HG02973 (cell line): ENCODE measurements at regions not wholly inside any gene's neighbourhood (a gene's known extent, or its start where the extent isn't known, plus 50 kb on each side); places are given as distances from the start of the nearest gene placed in this dataset.
"Not testable (repeated sequence)": the region's sequence is repeated elsewhere in the genome, so short reads cannot be mapped to it uniquely, and the experiment has no call there.

Source experiments
- ATAC-seq: cut with Tn5 transposase; IDR thresholded peaks from one replicate; pipeline ENCODE4 v1.9.1; 2021; ENCODE audit warnings: moderate library complexity; ENCODE audit not compliant: unreplicated experiment

DNA sequence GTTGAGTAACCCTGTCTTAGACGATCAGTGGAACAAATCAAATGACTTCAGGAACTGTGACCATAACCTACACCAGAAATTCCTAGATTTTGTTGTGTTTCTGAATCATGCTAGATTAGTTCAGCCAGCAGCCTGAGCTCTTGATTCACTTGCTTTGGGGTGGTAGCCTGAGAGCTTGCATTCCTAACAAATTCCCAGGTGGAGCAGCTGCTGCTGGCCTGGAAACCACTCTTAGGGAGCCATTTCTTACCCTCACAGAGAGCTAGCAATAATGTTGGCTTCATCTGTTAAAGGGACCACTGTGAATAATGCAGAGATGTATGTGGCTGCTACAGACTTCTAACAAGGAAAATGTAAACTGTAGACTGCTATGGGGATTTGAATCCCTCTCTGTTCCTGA is 388.1 kb upstream of the PRR20A start:
- ATAC-seq = no peak

DNA sequence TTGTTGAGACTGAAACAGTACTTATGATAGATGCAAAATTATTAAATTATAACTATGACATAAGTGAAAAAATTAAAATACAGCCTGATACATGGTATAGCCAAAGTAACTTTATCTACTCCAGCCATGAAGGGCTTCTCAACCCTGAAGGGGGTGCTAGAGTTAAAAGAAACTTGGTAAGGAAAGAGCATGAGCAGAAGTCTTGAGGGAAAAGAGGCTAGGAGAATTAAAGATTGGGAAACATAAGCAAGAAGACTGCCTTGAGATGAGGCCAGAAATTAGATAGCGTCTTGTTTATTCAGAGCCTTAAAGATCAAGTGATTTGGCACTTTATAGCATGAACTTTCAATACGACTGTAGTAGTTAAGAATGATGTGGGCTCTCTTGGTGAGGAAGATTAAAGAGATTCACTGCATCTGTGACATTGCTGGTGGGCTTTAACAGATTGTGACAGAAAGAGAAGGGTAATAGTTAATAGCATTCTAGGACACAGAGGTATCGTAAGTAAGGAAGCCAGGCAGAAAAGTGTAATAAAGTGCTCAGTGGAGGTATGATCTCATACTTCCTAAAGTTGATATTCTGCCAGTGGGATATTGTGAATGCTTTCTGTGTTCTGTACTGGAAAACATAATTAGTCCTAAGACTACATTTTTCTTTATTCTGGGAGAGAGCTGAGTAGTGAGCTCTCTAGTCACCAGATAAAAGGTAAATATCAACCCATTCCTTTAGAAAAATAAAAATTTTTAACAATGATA is 385.4 kb upstream of the PRR20A start:
- ATAC-seq = no peak

DNA sequence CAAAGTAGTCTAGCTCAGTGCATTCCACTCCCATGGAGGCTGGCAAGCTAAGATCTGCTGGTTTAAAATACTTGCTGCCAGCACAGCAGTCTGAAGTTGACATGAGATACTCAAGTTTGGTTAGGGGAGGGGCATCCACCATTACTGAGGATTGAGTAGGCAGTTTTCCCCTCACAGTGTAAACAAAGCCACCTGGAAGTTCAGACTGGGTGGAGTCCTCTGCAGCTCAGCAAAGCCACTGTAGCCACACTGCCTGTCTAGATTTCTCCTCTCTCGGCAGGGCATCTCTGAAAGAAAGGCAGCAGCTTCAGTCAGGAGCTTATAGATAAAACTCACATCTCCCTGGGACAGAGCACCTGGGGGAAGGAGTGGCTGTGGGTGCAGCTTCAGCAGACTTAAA is 377.4 kb upstream of the PRR20A start:
- not testable (repeated sequence) for ATAC-seq

DNA sequence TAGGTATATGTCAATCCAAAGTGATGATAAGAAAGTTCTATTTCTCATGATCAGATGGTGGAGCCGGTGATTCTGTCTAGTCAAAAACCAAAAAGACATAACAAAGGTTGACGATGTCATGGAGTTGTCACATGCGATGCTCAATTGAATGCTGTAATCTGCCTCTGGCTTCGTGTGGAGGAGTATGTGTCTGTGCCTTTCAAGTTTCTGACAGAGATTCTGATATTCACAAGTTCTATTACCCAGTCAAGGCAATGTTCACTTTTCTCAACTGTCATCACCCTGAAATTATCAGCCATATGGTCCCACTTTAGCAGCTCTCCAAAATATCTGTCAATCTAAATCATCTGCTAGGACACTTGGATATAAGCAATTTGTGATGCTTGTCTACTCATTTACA is 367.6 kb upstream of the PRR20A start:
- no peak for ATAC-seq

DNA sequence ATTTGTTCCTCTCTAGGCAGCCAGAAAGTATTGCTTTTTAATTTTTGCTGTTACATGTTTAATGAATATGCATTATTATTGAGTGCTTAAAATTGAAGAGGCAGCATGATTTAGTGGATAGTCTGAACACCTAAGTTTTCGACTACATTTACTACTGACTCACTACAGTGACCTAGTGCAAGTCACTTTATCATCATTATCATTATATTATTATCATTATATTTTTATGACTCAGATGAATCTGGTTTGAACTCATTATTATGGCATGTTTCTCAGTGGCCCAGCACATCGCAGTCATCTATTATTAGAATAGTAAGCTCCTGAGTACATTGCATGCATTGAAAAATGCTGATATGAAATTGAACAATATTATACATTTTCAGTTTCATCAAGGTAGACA is 351.2 kb upstream of the PRR20A start:
- no peak for ATAC-seq

DNA sequence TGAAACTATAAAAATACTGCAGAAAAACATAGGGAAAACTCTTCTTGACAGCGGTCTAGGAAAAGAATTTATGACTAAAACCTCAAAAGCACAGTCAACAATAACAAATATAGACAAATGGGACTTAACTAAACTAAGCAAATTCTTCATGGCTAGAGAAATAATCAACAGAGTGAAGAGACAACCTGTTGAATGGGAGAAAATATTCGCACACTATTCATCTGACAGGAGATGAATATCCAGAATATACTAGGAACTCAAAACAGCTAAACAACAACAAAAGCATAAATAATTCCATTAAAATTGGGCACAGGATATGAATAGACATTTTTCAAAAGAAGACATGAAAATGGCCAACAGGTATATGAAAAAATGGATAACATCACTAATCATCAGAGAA is 303.6 kb upstream of the PRR20A start:
- no peak for ATAC-seq

DNA sequence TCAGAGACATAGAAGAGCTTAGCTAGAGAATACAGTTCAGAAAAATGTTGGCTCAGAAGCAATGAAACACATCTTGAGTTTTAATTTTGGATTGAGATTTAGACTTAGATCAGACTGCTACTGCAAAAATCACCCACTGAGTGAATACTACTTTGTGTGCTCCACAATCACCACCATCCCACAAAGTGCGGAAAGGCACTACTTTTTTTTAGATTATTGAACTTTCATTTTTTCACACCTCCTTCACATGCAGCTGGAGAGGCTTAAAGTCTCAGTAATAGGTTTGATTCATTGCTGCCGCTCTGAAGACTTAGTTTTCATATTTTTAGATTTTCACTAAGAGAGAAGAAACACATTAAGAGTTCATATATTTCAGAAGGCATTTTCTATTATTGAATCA is 289.9 kb upstream of the PRR20A start:
- ATAC-seq = no peak

DNA sequence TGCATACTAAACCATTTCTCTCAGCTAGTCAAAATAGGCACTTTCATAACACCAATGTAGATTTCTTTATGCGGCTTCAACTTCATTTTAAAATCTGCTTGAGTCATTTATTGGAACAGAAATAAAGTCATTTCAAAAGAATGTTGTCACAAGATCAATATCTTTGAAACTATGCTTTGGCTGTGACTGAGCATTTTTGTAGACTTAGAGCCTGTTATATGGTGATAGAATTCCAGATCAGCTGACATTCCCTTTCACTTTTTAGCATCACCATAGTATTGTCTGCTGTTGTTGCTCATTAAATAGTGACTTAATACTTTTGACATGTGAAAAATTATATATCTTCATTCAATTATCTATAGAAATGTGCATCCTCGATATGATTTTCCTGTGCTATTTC is 279.2 kb upstream of the PRR20A start:
- ATAC-seq = no peak

DNA sequence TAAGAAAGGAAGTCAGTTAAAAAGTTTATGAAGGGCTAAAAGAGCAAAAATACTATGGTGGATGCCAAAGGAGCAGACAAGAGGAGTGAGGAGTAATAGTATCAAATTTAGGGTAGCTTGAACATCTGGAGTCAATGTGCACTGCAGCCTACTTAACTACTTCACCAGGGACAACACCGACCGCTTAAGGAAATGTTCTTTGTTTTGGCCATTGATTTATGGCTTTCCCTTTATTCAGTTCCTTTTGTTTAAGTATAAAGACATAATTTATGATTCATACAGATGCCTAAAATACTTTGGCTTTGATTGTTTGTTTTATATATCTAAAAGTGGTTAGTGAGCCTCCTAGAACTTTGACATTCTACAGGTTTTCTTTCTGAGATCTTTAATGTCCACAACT is 276.3 kb upstream of the PRR20A start:
- no peak for ATAC-seq

DNA sequence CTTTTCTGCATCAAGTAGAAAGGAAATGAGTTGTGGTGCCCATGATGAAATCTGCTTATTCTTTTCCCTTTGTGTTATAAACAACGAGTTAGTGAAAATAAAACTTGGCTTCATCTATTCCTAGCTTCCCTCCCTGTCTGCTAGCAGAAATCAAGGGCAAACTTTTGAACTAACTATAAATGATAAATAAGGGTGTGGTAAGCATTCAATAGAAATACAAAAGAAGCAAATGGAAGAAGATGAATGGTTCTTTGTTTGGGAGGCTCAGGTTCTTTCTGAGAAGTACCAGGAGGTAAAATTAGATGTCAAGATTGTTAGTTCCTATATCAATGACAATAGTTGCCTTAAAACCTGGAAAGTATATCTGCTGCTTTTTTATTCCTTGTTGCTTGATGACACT is 275.3 kb upstream of the PRR20A start:
- no peak for ATAC-seq

DNA sequence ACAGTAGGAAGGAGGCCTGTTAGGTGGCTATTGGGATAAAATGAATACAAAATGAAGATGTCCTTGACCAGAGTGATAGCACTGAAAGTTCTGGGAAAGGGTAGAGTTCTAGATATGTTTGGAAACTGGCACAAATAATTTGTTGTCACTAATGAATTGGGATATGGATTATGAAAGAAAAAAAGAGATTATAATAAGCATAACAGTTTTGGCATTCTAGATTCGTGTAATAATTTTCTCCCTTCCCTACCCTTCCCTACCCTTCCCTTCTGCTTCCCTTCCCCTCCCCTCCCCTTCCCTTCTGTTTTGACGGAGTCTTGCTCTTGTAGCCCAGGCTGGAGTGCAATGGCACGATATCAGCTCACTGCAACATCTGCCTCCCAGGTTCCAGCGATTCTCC is 271.0 kb upstream of the PRR20A start:
- ATAC-seq = no peak

DNA sequence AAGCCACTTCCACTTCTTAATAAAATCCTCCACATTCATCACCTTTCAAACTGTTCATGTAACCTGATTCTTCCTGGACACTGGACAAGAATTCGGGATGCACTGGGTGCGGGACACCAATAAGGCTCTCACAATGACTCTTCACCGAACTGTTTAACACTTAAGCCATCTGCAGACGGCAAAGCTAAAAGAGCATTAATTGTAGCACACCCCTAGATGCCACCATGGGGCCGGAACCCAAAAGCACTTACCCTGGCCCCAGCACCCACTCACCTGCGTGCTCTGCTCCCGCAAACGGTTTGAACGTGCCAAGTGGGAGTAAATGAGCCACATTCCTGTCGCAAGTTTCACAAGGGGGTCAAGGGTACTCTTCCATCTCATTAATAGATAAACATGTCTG is 254.3 kb upstream of the PRR20A start:
- ATAC-seq = no peak

DNA sequence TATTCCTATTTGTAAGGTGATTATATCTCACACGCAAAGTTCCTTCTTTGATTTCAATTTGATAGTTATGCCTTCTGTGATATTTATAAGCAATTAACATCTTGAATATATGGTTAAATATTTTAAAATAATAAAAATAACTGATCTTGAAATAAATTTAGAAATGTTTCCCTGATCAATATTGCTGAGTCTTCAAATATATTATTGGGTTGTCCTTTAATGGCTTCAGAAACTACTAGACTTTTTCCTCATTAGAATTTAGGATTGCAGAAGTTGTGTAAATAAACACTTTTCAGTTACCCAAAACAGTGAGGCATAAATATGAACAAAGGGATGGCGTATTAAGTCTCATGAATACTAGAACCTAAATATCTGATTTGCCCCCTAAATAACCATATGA is 252.3 kb upstream of the PRR20A start:
- ATAC-seq = no peak

DNA sequence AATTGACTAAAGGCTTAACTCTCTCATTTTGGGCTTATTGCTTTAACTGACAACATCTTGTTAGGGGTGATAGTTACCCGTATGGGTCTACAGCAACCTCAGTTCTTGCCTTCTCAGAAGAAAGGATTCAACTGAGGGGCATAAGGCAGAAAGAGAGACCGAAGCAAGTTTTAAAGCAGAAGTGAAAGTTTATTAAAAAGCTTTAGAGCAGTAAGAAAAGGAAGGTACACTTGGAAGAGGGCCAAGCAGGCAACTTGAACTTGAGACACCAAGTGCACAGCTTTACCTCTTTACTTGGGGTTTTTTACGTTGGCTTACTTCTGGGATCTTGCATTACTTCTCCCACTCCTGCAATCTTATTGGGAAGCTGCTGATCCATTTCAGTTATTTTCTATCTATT is 246.9 kb upstream of the PRR20A start:
- no peak for ATAC-seq

DNA sequence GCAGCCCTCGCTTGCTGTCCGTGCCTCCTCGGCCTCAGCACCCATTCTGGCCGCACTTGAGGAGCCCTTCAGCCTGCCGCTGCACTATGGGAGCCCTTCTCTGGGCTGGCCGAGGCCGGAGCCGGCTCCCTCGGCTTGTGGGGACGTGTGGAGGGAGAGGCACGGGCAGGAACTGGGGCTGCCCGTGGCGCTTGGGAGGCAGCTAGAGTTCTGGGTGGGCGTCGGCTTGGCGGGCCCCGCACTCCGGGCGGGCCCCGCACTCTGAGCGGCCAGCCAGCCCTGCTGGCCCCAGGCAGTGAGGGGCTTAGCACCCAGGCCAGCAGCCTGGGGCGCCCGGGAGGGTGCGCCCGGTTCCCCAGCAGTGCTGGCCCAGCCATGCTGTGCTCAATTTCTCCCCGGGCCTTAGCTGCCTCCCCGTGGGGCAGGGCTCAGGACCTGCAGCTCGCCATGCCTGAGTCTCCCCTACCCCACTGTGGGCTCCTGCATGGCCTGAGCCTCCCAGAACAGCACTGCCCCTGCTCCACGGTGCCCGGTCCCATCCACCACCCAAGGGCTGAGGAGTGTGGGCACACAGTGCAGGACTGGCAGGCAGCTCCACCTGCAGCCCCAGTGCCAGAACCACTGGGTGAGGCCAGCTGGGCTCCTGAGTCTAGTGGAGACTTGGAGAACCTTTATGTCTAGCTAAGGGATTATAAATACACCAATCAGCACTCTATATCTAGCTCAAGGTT is 240.0 kb upstream of the PRR20A start:
- no peak for ATAC-seq

DNA sequence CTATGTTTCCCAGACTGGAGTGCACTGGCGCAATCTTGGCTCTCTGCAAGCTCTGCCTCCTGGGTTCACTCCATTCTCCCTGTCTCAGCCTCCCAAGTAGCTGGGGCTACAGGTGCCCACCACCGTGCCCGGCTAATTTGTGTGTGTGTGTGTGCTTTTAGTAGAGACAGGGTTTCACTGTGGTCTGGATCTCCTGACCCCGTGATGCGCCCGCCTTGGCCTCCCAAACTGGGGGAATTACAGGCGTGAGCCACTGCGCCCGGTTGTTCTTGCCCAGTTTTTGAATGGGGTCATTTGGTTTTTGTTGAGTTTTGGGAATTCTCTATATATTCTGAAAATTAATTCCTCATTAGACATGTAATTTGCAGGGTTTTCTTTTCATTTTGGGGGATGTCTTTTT is 238.4 kb upstream of the PRR20A start:
- no peak for ATAC-seq

DNA sequence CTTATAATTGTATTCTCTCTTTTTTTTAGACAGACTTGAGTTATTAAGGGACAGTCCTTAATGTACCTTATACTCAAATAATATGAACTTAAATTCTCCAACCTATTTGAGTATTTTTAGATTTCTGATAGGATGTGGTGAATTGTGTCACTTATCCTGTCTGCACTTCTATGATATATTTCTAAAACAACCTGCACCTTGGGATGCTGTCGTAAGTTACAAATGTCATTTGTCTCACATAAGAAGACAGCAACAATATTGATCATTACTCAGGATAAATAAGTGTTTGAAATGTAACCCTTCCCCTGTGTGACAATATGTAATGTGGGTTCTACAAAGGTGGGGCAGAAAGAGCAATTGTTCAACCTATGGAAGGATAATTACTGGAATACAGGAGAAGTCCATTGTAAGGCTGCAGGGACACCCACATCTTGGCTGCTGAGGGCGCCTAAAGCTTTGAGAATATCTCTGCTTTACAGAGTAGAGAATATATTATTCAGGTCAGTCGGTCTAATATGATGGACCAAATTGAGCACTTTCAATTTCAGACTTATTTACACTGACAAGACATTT is 236.9 kb upstream of the PRR20A start:
- no peak for ATAC-seq

DNA sequence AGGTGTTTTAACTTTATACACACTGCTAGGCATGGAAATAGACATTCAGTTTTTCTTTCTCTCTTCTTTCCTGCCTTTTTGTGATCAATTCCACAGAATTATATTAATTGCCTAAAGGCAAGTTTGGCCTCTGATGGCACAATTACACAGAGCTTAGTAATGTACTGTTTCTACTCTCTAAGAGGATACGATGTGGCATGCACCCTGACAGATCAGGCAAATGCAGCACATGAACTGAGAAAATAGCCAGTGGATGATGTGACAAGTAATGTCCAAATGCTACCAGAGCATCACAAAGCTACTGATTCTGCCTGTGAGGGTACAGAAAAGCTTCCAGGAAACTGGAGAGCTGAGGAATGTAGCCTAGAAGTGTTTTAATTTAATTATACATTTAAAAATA is 233.8 kb upstream of the PRR20A start:
- ATAC-seq = no peak

DNA sequence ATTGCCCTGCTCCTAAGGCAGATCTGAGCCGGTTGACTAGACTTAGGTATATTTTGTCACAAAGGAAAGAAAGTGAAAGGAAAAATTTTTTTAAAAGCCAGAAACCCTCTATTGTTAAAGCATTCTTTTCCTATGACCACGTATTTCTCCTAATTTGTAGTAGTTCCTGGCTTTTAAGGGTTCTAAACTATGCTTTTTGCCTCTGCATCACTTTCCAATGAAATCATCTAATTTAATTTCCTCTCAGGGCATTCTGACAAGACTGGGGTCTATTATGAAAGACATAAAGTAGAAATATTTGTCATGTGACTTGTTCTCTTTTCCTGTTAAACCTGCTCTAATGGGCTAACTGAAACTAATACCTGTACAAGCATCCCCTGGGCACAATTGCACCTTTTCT is 233.0 kb upstream of the PRR20A start:
- ATAC-seq = no peak

DNA sequence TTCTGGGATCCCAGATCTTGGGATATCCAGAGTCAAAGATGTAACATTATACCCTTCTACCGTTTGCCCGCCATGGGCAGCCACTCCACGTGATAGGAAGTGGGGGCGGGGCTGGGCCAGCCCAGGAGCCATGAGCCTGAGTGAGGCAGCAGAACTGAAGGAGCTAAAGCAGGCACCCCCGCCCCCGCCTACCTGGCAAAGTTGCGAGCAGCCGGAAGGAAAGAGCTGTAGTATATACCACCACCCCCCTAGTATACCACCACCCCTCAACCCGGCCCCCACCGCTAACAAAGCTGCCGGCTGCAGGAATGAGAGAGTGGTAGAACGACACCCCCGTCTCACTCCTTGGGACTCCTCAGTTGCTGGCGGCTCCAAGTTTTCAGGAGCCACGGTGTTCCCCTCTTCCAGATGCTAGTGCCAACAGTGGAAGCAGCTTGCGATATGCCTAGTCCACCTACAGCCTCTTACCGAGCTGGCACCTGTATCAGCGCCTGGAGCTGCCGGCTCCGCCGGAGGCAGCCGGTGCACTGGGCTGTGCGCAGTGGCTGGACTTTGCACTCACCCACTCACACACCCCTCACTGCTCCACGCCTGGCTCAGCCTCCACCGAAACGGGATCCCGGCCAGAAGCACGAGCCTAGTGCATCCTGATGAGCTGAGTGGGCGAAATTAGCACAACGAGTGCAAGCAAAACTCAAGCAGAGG is 230.7 kb upstream of the PRR20A start:
- ATAC-seq = no peak

DNA sequence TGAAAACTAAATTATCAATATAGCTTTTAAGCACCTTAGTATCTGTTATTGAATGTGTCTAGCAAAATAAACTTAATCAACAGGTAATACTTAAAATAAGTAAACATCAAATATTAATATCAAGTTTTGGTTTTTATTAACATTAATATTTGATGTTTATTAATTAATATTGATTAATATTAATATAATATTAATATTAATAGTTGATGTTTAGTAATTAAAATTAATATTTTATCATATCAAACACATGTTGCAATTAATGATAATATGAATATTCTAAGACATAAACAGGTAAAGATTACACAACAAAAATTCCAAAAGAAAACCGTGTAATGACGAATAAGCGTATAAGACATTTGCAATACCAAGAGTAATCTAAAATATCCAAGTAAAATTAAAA is 222.8 kb upstream of the PRR20A start:
- ATAC-seq = no peak

DNA sequence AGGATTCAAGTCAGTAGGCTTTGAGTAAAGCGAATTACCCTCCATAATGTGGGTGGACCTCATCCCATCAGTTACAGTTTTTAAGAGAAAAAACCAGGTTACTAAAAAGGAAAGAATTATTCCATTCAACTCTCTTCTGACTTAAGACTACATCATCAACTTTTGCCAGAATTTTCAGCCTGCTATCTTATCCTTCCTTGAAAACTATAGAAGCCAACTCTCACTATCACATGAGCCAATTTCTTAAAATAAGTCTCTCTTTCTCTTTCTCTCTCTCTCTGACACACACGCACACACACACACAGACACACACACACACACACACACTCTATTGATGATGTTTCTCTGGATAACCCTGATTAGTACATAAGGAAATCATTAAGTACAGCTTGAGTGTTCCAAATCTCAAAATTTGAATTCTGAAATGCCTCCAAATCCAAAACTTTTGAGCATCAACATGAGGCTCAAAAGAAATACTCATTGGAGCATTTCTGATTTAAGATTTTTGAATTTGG is 217.0 kb upstream of the PRR20A start:
- ATAC-seq = no peak
